GM19023 (cell line): ENCODE measurements at regions not wholly inside any gene's neighbourhood (a gene's known extent, or its start where the extent isn't known, plus 50 kb on each side); places are given as distances from the start of the nearest gene placed in this dataset.
"Not testable (repeated sequence)": the region's sequence is repeated elsewhere in the genome, so short reads cannot be mapped to it uniquely, and the experiment has no call there.

ENCODE experiments used
- ATAC-seq: cut with Tn5 transposase; IDR thresholded peaks from one replicate; pipeline ENCODE4 v1.9.1; 2021; ENCODE audit warnings: mild to moderate bottlenecking, moderate library complexity; ENCODE audit not compliant: unreplicated experiment

DNA sequence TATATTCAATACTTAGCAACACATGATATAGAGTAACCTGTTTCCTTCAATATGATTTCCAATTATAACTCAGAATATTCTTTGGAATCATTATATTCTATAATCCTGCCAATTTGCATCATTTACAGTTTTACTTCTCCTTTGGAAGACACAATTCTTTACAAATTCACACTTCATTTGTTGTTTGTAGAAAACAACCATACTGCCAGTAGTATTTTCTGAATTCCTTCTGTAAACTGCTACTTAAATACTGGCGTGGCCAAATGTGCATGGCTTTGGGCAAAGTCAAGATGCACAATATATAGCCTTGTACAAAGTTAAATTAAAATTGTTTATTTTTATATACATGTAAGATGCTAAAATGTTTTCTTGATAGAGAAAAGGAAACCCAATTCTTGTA lies 687.1 kb upstream of the NEGR1 start:
- no peak for ATAC-seq

DNA sequence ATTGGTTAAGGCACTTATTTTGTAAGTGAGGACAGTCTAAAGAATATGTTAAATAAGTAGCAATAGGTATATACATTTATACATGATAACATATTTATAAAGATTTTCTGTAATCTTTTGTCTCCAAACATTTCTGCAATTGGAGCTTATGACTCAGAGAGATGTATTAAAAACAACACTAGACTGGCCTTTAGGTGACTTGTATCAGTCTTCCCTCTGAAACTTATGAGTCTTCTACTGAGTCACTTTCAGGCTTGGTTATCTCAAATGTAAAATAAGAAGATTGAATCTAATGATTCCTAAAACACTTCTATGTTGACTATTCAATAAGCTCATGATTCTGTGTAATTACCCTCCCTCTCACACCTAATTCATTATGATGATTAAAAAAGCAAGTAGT lies 672.6 kb upstream of the NEGR1 start:
- no peak for ATAC-seq

DNA sequence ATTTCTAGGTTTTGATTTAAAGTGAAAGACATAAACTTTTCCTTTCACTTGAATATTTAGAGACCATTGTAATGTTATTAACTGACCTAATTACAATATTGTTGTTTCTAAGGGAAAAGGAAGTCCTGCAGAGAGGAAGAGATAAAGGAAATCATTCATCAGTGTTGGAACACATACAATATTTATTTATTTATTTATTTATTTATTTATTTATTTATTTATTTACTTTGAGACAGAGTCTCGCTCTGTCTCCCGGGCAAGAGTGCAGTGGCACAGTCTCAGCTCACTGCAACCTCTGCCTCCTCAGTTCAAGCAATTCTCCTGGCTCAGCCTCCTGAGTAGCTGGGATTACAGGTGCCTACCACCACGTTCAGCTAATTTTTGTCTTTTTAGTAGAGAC lies 668.6 kb upstream of the NEGR1 start:
- not testable (repeated sequence) for ATAC-seq

DNA sequence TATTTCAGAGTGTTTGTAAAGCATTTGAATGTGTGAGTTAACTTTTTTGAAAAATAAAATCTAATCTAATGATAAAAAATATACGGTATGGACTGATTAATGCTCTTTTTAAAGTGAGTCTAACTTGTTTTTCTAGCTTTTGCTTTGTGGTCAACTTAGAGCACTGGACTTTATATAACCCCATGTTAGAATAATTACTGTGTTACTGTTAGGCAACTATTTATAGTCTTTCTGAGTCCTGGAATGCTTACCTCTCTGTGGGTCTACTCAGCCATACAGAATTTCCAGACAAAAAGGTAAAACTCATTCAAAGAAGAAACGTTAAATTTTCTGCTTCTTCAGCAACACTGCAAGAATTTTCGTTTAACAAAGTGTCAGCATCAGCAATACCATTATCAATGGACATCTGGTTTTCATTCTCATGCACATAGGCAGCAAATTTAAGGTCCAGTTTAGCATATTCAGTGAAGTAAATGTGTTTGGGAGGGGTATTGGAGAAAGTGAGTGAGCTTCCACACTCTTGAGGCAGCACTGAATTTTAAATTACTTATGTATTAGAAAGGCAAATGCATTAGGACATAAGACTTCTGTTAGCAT lies 664.7 kb upstream of the NEGR1 start:
- no peak for ATAC-seq

DNA sequence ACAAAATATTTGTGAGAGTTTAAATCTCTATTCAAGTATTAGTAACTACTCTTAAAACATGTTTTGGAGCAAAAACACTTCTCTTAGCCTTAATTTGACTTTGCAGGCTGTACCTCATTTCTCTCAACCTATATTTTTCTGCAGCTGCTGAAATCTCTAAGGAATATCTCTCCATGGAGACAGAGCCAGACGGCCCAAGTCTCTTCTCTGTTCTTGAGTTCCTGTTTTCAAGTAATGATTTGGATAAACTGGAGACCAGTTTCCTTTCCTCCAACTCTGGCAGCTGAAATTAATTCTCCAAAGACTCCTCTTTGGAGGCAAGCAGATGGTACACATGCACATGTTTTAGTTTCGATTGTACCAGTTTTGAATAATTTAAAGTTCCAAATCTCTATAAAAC lies 659.7 kb upstream of the NEGR1 start:
- ATAC-seq = no peak

DNA sequence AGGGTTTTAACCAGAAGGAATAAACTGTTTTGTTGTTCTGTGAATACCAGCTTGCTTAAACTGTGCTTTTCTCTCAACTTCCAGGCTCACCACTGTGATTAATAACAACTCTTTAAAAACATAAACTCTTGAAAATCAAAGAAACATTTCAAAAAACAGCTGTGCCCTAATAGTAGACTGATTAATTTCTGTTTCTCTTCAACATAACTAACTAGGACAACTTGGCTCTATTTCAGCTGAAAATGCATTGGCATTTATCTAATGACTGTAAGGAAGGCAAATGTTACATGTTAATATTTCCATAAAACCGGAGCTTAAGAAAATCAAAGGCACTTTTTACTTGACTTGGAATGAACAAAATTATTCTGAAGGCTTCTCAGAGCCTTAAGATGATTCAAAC lies 656.1 kb upstream of the NEGR1 start:
- no peak for ATAC-seq

DNA sequence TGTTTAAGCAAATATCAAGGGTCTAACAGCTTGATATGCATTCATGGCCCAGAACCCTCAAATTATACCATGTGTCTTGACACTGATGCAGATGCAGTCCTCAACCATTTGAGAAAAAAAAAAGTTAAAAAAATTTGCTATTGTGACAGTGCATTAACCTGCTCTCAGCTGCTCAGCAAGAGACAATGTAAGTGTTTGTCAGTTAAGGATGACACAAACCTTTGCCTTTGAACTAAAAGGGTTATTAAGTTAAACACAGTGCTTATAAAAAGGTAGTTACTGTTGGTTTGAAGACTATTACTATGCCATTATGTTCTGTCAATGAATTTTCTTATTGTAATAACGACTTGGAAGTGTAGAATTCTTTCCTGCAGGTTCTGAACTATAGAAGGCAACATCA lies 655.6 kb upstream of the NEGR1 start:
- no peak for ATAC-seq

DNA sequence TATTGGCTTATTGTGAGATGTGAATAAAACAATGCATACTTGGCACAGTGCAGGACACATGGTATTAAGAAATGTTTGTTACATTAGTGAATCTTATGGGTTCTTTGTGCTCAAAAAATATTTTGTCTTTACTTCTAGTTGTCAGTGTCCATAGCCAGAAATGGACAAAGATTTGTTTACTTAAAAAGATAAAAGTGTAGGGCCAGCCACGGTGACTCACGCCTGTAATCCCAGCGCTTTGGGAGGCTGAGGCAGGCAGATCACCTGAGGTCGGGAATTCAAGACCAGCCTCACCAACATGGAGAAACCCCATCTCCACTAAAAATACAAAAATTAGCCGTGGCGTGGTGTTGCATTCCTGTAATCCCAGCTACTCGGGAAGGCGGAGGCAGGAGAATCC lies 654.6 kb upstream of the NEGR1 start:
- ATAC-seq = no peak

DNA sequence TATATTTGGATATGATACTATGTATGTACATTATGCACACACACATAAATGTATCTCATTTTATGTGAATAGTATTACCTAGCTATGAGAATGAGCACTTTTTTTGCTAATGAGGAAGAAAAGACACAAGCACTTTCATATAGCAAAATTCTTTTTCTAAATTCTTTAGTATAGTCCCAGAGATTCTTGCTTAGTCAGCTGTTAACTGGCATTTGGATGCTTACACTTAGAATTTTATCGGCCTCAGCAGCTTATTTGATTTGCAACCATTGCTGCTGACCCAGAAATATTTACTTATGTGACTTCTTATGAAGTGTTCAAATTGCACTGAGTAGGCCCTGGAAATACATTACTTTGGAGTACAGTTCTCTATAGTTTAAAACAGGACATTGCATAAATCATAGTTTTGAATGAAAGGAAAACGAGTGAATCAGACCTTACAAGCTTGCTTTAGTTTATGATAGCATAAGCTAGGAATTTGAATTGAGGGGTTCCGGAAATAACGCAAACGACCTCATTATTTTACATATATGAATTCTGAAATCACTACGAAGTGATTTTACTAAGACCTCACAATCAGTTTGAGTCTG lies 653.9 kb upstream of the NEGR1 start:
- ATAC-seq = no peak

DNA sequence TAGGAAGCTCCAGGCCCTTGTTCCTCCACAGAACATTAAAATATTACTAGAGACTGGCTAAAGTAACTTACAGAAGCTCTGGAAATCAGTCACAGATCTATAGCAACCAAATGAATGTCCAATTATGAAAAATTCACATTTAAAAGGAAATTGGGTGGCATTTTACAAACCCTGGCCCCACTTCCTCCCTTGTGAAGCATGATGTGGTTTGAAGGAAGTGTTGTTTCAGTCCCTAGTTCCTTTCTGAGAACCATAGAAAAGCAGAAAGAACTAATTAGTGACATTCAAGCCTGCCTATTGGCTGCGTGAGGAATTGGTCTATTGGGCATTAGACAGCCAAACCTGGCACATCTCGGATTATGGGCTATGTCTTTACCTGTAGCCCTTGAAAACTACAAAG lies 649.7 kb upstream of the NEGR1 start:
- ATAC-seq = no peak

DNA sequence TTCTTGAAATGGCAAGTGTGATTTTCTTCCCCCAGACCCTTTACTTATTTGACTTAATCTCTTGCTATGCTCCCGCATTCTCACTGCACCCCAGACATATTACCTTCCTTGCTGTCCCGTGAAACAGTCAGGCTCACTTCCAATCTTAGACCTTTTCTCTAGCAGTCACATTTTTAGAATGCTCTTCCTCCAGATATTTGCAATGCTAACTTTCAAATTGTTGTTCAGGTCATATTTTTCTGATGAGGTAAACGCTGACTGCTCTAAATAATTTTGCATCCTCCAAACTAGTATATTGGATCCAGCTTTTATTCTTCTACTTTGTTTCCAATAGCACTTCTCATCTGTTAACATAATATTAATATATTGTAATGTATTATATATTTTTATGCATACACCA lies 648.2 kb upstream of the NEGR1 start:
- ATAC-seq = no peak

DNA sequence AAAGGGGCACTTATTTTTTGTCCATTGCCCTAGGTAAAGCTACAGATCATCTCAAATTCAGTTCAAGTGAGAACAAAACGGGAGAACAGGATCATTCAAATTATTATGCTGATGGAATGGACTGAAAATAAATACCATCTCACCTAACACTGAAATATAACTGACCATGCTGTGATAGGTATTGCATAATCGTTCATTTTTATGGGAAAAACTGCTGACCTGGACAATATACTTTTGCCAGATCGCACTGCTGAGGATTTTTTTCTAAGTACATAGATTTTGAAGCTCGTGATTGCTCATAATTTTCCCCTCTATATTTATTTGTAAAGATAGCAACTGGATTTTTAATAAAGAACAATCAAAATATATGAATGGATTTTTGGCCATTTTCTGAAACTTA lies 636.6 kb upstream of the NEGR1 start:
- ATAC-seq = no peak

DNA sequence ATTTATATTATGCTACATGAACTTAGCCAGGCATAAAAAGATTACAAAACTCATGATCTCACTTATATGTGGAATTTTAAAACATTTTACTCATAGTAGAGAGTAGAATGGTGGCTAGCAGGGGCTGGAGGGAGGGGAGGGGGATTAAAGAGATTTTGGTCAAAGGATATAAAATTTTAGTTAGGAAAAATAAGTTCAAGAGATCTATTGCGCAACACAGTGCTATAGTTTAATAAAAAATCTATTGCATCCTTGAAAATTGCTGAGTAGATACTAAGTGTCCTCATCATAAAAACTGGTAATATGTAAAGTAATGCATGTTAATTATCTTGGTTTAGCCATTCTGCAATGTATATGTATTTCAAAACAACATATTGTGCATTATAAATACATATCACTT lies 635.6 kb upstream of the NEGR1 start:
- ATAC-seq = no peak

DNA sequence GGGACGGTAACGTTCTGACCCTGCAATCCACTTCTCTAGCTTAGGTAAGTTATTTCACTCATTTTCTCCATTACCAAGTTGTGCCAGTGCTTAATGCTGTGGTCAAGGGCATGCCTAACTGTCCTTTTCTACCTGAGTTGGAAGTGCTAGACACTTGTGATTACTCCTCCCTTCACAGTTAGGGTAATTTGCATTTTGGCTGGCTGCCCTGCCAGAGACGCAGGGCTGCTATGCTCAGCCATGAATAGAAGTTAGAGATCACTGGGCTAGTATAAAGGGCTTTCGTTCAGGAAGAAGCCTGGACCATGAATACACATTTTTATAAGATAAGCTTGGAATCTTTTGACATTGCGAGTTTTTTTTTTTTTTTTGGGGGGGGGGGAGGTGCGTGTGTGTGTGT lies 633.2 kb upstream of the NEGR1 start:
- ATAC-seq = no peak

DNA sequence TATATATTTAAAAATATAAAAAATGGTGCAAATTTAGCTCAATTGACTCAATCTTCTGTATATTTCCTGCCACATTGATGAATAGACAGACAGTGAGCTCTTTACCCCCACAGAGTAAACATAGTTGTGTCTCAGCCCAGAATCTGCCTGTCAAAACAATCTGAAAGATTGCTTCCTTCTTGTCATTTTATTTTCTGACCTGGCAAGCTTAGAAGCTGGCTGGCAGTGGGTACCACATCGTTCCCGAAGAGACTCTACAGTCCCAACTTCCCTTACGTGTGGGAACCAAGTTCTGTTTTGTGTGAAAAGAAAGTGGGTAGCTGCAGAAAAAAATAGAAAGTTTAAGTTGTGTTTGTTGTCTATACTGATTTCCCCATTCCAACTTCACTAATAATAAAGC lies 629.3 kb upstream of the NEGR1 start:
- no peak for ATAC-seq

DNA sequence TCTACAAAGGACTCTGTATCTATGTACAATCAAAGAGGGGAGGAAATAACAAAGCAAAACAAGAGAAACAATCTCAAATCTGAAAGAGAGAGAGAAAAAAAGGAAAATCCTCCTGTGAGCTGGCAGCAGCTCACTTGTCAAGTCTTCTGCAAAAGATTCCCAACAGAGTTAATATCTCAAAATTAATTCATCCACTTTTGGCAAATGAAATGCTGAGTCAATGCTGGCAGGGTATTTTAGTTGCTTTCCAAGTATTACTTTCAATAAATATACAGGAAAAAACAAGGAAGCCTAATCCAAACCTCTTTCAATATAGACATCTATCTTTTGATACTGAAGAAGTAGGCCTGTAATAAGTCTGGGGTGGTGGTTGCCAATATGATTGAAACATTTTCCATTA lies 613.9 kb upstream of the NEGR1 start:
- ATAC-seq = no peak

DNA sequence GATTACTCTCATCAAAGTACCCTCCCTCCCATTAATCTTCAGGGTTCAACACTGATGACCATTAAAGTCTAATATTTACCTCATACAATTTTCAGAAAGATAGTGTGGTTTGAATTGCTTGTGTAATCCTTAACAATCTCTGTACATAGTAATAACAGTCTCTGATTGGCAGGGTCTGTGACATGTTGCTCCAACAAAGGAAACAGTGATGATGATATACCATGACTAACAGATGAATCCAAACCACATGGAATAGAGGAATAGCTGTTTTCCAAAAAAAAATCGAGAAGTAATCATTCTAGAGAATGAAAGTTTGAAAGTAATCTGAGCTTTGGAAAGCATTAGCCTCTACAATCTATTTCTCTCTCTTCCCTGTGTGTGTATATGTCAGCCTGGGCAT lies 610.1 kb upstream of the NEGR1 start:
- ATAC-seq = no peak

DNA sequence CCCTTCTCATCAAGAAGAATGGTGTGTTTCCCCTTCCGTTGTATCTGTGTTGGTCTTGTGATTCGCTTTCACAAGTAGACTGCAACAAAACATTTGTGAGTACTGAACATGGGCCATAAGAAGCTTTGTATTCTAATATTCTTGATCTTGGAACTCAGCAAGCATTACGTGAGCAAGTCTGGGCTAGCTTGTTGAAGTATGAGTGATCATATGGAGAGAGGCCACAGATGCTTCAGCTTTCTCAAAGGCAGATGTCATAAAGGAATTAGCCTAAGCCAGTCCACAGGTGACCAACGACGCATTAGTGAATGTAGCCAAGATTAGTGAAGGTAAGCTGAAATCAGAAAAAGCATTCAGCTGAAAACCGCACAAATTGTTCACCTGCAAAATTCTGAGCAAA lies 609.6 kb upstream of the NEGR1 start:
- ATAC-seq = no peak

DNA sequence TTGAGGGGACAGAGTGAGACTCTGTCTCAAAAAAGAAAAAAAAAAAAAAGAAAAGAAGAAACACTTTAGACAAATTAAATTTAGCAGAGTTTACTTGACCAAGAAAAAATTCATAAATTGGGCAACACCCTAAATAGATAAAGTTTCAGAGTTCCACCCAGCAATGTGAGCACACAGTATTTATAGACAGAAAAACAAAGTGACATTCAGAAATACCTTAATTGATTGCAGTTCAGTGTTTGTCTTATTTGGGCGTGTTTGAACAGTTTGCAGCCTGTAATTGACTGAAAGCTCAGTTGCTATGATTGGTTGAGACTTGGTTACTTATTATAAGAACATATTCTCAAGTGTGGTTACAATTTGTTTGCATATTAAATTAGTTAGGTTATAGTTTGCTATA lies 603.5 kb upstream of the NEGR1 start:
- ATAC-seq = no peak

DNA sequence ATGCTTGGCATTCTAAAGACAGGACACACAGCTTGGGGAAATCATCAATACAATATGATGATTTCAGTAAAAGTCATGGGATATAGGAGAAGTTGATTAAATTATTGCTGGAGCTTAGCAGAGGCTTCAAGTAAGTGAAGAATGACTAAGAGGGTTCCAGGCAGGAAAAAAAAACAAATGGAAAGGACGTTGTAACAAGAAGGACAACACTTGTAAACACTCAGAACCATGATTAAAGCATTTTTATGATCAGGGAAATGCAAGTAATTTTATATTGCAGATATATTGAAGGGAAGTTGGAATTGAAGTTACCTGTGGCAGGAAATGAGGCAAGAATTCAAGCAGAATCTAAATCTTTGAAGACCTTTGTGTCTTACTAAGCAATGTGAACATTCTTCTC lies 602.7 kb upstream of the NEGR1 start:
- no peak for ATAC-seq

DNA sequence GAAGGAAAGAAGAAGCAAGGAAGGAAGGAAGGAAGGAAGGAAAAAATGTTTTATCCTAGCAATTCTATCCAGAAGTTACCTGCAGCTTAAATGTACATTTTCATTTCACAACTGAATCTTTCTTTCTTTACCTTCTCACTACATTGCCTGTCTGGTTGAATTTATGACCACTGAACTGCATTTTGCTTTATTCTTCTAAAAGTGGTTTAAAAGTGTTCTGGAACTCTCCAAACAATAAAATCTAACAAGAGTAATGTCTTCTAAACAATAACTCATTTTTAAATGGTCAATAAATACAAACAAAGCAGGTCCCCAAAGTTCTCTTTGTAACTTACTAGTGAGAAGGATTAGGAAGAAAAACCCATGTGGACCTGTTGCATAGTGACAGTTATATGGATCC lies 587.5 kb upstream of the NEGR1 start:
- no peak for ATAC-seq

DNA sequence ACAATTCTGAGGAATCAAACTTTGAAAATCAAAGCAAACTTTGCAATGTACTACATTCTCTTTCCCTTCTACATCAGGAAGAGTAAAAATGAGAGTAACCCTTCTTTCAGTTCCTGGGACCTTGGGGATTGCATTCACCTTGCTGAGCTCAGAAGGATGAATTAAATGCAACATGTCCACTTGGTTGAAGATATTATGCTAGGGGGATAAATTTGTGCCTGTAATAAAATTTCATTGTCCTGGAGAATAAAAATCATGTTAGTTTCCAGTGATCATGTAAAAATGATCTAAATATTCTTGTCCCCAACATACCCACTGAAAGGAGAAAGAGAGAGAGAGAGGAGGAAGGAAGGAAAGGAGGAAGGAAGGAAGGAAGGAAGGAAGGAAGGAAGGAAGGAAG lies 587.1 kb upstream of the NEGR1 start:
- no peak for ATAC-seq

DNA sequence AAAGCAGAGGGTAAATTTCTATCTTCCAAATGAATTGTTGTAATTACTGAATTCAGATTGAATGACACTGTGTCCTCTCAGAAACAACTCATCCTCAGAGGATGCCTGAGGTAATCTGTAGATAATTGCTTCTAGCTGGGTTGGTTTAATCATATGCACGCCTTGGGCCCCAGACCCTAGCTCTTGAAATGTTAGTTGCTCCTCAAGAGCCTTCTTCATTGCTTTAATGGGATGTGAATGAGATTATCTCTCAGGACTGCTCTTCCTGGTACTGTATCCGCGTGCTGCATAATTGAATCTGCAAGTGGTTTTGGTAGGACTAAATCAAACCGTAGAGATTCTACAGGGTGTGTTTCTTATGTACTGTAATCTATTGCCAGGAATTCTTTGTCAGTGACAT lies 569.3 kb upstream of the NEGR1 start:
- no peak for ATAC-seq
